NCI-H1105 (cell line): ENCODE measurements at regions not wholly inside any gene's neighbourhood (a gene's known extent, or its start where the extent isn't known, plus 50 kb on each side); places are given as distances from the start of the nearest gene placed in this dataset.

ENCODE experiments used
- DNase-seq: peaks from one replicate; lab custom pipeline; 2025; lab: John Stamatoyannopoulos, UW

DNA sequence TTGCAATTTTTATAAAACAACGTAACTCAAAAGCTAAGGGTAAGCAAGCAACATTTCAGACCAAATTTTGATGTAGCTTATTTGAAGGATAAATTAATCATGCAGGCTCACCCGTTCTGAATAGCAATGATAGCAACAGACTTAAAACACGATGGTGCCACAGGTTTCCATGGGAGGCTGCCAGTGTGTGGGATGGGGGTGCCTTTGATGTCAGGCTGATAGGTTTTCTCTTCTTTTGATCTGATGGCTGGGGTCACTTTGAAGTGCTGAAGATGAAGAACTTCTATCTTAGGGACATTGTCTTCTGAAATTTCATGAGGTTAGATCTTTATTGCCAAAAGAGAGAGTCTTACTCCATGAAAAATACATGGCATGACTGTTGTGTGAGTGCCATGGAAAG lies 206.8 kb downstream of the LPIN1 start:
- DNase-seq, result no peak

DNA sequence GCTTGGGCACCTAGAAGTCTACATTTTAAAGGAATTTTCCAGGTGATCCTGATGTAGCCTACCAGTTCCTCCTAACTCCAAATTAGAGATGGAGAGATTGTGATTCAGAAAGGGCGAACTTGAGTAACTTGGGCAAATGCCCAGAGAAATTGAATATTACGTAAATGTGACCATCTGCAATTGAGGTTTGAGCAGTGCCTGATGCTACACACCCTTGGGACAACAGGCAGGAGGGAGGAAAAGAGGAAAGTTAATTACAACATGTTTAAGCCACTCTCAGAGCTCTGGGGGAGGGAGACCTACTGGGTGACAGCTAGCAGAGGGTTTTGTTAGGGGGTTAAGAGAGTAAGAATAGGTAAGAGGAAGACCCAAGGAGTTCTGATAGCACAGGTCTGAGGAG lies 208.9 kb downstream of the LPIN1 start:
- DNase-seq, result no peak

DNA sequence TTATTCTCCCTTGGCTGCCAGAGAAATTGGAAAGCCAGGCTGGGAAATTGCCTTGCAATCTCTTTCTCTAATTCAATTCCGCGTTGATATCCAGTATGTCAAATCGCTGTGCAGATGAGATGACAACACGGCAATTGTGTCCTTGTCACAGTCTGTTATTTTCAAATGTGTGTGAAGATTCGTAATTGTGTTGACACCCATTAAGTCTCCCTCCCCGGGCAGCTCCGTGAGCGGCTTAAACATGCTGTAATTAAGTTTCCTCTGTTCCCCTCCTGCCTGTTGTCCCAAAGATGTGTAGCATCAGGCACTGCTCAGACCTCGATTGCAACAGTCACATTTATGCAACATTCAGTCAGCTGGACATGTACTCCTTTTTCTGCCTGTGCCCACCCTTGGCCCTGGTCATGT lies 209.5 kb downstream of the LPIN1 start:
- no peak for DNase-seq

DNA sequence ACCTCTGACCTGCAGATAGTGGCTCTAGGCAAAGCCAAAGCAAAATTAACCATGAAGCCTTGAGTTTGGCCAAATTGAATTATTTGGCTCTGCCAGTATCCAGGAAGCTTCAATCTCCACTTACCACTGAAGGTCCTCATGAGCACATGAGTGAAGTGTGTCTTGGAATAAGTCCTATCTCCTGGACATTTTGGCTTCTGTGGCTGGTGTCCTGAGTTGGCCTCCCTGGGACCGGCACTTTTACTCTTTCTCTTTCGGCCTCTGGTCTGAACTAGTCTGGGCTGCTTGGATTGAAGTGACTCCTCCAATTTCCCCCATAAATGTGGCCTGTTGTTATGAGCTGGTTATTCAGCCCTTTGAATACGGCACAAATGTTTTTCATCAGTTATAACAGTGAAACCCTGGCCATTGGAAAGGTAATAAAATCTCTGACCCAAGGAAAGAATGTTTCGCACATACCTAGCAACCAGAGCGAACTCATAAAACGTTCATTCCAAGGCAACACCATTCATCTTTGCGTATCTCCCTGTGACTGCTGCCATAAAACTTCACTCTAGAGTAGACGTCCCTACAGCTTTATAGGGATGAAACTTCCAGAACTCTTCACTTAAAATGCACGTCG lies 216.4 kb downstream of the LPIN1 start:
- DNase-seq, result no peak

DNA sequence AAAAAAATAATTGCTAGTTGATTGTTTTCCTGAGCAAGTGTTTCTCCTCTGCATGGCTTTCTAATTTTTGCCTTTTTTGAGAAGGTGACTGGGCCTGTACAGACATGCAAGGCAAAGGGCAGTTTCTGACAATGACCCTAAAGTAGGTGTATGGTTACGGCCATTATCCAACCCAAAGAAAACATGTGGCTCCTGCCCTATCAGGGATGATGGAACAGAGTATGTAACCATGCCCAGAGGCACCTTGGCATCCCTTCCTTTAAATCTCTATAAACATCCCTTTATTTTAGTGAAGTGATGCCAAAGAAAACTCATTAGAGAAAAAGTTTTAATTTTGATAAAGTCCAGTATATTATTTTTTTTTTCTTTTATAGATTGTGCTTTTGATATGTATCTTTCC lies 217.5 kb downstream of the LPIN1 start:
- peak; percentile 40 for DNase-seq

DNA sequence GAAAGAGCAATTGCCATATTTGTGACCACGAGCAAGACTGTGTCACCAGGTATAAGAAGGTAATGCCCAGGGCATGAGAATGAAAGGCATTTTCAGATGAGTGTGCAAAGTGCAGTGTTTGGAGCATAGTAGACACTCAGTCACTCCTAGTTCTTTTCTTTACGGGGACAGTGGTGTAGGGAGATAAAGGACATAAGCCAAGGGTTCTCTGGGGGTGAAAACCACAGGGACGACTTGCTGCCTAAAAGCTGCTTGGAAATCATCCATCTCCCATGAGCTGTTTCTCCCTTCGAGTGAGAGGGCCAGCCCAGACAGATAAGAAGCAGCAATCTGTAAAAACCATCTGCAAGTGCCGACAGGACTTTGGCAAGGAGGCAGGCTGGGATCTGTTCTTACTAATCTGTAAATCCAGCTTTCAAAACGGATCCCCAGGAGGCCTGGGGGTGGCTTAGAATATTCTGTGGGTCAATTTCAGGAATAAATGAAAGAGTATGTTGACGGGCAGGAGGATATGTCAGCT lies 221.6 kb downstream of the LPIN1 start:
- DNase-seq, result peak; percentile 23

DNA sequence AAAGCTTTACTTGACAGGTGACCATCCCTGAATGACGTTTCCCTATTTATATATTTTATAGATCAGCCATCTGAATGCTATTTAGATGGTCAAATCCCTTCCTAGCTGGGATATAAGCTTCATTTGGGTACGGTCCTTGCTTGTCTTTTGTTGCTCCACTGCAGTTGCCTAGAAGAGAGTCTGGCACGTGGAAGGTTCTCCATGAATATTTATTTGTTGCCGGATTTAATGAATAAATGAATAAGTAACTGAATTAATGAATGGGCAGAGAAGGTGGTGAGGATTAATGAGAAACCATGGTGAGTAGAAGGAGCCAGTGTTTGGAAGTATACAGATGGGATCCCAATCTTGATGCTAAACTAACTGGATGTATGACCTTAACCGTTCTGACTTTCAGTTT lies 222.1 kb downstream of the LPIN1 start:
- DNase-seq, result no peak

DNA sequence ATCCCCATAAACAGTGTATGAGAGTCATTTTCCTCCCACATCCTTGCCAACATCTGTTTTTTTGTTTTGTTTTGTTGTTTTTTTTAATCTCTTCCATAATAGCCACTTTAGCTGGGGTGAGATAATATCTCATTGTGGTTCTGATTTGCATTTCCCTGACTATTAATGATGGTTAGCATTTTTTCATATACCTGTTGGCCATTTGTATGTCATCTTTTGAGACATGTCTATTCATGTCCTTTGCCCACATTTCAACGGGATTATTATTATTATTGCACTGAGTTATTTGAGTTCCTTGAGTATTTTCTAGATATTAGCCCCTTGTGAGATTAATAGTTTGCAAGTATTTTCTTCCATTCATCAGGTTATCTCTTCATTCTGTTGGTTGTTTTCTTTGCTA lies 223.3 kb downstream of the LPIN1 start:
- no peak for DNase-seq

DNA sequence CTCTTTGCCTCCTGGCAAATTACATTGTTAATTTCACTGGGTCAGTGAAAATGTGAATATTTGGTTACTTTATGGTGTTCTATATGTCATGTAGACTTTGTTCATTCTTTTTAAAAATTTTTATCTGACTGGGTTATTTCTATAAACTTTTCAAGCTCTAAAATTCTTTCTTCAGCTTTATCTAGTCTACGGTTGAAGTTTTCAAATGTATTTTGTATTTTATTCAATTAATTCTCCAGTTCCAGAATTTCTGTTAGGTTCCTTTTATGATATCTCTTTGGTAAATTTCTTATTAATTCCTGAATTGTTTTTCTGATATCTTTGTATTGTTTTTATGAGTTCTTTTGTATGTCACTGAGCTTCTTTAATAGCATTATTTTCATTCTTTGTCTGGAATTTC lies 228.1 kb downstream of the LPIN1 start:
- no peak for DNase-seq

DNA sequence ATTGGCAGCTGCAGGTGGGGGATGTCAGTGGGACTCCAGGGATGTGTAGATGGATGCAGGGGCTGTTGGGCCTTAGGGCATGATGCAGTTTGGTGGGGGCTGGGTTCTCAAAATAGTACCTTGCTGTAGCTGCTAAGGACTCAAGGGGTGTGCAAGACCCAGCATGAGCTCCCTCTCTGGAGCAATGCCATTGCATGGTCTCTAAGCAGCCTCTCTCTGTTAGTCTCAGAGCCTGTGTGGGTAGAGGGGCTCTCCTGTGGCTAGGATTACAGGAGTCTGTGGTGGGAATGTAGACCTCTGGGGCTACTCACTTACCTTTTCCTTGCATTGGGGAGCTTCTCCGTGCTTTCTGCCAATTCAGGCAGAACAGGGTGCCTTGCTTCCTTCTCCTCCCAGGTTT lies 228.9 kb downstream of the LPIN1 start:
- DNase-seq, result no peak

DNA sequence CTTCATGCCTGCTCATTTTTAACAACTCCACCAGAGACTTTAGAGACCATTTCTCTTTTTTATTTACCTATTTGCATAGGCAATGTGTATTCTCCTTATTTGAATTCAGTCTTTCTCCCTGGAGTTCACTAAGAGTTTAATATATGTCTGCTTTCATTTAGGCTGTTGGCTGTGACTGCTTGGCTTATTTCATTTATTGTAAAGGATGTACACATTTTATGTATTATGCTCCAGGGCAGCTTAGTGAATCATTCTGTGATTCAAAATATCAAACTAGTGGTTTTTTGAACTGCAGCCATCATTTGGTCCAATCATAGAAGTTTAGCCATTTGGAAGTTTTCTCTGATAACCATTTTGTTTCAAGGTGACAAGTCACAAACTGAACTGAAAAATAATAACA lies 229.6 kb downstream of the LPIN1 start:
- DNase-seq, result no peak

DNA sequence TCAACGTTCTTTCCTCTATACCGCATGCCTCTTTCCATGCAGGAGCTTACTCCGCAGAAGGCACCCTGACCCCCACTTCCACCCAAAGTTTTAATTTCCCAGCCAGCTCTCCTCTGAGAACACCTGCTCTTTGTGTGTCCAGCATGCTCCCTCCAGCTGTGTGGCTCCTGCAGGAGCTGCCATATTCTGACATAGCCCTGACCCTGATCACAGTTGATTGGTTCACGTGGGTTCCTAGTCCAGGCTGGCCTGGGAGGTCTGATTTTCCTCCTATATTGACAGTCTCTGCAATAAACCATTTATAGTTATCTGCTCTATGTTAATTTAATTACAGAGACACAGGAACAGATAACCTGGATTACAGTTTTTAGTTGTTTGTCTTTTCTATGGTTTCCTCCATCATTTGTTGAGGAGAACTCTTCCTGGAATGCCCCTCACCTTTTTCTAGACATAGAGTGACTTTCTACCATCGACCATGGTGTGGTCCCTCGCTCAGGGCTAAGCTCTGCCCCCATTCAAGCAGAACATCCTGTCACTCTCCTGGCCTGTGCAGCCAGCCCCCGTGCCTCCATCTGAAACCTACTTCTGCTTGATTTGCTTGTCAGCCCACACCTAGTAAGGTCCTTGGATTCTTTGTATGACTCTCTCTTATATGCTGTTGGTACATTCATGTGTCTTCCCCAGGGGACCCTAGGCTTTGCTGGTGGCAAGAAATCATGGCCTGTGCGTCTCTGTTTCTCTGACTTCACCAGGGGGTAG lies 231.5 kb downstream of the LPIN1 start:
- no peak for DNase-seq

DNA sequence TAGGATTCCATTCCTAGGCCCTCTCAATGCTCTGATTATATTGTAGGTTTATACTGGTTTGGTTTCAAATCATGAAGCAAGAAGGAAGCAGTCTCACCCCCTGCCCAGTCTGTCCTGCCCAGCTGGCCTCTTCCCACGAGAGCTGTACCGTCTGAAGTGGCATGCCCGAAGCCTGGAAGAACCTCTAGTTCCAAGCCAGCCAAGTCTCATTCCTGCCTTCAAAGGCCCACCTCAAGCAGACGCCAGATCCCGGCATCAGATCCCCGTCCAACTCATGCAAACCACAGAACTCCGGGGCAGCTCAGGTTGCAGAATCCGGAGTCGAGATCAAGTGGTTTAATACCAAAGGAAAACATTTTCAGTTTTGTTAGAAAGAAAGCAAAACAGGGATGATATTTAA lies 234.4 kb downstream of the LPIN1 start:
- no peak for DNase-seq

DNA sequence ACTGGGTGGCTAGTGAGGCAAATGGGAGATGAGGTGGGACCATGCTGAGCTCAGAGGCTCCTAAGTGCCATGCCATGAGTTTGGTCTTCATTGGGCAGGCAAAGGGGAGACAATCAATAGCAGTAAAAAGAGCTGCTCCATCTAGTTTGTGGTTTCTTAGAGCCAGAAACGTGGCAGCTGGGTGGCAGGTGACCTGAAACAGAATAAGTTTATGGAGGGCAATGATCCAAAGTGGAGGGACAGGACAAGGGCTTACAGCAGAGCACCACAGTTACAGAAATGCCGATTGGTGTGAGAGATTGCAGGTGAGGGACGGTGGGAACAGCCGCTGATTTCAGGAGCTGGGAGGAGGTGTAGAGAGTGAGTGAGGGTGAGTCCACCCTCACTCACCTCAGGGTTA lies 237.0 kb downstream of the LPIN1 start:
- no peak for DNase-seq

DNA sequence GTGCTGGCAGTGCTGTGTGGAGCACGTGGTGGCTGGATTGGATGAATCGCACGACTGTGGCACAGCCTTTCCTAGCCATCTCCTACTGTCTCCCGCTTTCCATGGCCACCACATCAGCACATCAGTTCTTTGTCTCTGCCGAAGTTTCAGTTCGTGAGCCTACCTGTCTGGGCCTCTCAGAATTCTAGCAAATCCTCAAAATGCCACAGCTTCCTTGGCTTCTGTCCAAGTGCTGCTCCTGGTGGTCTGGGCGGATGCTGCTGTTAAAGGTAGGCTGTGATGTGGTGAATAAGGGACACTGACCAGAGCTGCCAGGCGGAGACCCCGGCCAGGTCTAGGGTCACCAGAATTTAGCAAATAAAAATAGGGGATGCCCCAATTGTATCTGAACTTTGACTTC lies 237.4 kb downstream of the LPIN1 start:
- DNase-seq, result no peak

DNA sequence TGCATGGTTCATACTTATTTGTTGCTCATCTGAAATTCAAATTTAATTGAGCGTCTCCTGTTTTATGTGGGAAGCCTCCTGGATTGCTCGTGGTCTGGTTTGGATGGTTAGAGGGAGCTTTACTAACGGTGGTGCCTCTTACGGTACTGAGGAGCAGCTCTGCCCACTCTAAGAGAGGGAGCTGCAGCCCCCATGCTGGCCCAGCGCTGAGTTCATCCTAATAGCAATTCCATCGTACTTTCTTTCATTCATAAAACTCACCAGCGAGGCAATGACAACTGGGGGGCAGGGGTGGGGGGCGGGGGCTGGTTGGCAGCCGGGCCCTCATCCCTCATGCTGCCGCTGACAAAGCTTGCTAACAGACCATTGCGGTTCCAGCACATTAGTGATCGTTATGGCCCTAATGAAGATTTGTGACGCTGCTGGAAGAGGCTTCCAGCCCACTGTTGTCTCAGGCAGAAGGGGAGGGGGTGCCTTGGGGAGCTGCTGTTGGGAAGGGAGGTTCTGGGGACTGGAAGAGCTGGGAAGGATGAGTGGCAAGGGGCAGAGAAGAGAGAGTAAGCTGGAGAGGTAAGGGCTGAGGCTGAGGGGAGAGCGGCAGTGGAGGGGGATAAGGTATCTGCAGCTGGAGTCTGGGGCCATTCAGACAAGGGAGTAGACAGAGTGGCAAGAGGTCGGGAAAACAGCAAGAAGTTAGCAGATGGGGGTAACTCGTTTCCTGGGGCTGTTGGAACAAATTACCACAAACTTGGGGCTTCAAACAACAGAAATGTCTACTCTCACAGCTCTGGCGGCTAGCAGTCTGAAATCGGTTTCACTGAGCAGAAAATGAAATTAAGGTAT lies 238.1 kb downstream of the LPIN1 start:
- no peak for DNase-seq

DNA sequence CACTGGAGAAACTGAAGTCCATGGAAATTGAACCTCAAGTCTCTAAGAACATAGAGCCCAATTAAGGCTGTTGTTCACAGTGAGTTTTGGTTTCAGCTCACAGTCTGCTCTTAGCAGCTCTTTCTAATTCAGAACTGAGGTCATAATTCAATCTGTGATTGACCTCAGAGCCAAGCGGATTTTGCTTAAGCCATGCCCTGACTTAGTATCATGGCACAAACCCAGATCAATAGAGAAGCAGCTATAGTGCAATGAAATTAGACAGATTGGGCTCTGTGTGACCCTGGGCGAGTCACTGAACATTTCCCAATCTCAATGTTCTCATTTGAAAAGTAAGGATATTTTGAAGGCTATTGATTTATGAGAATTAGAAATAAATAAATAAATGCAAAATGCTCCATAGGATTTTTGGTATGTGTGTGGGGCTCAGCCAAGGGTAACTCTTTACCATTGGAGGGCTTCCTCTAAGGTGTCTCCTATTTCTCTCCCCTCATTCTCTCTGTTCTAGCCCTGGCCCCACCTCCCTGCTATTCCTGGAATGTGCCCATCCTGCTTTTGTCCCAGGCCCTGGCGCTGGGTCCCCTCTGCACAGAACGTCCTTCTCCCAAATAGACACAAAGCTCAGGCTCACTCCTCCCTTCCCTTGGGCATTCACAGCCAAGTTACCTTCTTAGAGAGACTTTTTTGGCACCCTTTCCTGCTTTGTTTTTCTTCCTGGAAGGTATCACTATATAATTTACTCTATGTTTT lies 239.6 kb downstream of the LPIN1 start:
- DNase-seq, result no peak

DNA sequence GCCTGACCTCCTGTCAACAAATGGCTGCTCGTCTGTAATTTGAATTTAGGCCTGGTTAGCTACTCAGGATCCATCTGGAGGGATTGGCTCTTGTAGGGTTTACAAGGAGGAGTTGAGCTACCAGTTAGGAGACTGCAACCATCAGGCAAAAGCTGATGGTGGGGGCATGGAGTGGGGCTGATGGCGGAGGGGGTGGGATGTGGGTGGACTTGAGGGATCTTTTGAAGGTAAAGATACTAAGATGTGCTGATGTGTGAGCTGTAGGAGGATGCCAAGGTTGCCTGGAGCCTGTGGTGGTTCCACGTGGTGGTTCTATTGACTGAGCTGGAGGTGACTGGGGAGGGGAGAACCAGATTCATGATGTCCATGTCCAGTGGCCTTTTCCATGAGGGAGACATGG lies 240.7 kb downstream of the LPIN1 start:
- no peak for DNase-seq

DNA sequence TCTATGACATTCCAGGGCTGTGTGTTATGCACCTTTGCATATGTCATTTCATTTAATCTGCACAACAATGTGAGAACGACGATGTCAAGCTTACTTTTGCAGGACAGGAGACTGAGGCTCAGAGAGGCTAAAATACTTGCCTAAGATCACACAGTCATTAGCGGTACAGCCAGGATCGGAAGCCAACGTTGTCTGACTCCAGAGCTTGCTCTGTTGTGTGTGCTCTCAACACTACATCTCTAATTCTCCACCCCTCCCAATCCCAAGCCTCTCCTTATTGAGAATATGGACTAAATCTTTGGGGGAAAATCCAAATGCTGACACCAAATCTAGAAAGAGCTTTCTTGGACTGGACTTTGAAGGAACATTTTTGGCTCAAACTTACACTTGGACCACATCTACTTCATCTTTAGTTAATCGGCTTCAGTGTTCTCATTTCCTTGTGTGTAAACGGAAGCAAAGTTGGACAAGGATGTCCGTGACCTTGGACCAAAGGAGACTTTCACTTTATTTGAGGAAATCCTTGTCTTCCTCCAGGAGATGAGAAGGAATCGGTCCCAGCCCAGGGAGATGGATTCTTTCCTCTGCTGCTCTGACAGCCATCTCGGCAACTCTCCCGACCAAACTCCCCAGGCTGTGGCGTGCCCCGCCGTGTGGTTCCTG lies 242.4 kb downstream of the LPIN1 start:
- DNase-seq, result no peak

DNA sequence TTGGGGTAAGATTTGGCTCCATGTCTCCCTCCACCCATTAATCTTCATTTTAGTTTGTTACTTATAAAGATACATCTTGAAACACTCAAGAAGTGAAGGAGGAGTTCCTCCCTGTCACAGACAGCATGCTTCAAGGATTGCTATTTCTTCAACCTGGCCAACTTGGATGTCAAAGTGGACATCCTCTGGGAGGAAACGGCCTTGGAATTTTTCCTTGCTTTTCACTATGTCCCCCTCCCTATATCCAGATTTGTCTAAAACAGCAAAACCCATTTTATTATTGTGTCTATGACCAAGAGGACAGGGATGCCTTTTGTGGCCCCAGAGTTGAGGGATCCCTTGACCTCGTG lies 242.9 kb downstream of the LPIN1 start:
- DNase-seq, result no peak

DNA sequence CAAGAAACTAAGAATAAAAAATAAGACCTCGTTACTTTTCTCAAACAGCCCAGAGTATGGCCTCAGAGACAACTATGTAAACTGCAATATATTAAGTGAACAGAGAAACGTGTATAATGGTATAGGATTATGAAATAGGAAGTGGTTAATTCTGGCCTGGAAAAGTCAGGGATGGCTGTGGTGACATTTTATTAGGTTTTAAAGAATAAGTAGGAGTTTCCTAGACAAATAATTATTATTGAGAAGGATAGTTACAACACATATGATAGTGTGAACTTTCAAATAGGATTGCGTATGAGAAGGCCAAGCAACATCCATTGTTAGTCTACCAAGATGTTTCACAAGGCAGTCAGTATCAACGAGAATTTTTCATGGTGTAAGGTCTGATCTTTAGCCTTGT lies 244.1 kb downstream of the LPIN1 start:
- DNase-seq, result no peak

DNA sequence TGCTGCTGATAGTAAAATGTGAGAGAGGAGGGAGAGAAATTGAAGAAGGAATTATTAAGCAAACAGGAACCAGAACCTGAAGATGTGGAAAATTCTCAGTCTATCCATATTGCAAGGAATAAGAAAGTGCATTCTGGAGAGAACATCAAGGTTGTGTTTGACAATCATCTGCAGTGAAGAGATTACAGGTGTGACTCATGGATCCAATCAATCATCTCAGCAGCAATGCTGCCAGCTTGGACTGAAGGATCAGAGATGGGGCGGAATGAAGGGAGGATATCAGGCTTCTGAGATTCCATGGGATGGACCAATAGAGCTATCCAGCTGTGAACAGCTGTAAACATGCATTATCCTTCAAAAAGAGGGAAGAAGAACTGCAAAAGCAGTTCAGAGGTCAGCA lies 247.3 kb downstream of the LPIN1 start:
- no peak for DNase-seq
